ENCODE measurements at regions not wholly inside any gene's neighbourhood (a gene's known extent, or its start where the extent isn't known, plus 50 kb on each side); places are given as distances from the start of the nearest gene placed in this dataset.

DNA sequence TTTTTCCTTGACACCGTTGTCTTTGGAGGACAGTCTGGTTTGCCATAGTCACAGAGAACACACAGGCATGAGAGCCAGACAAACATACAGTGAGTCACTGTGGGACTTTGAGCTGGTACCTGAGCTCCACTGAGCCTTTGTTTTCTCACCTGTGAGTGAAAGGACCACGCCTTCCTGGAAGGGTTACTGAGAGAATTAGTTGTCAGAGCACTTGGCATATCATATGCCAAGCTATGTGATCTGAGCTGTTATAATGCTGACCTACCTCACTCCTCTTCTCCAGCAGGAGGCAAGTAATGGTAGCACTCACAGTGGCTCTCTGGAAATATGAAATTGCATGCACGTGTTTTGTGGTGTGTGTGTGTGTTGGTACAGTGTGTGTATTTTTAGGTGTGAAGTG lies 59.7 kb downstream of the CXCL12 start:
- H3K9ac ChIP-seq (replicated peaks in 1 of 4; ENCODE audit: extremely low read depth in 1 of 4, low read depth in 3 of 4, low read length in 3 of 4): no peak overlapping the region
- no peak overlapping the region for H2BK20ac ChIP-seq (ENCODE audit: low read length)
- no peak overlapping the region for H3K4me3 ChIP-seq (ENCODE audit: extremely low read depth in 1 of 4, insufficient read depth in 2 of 4, low read depth in 3 of 4, low read length in 4 of 4)
- no peak overlapping the region for H2BK15ac ChIP-seq (ENCODE audit: low read length)
- H4K8ac ChIP-seq (ENCODE audit: extremely low read depth, insufficient read depth, low read length): no peak overlapping the region
- H3K56ac ChIP-seq (replicated peaks; ENCODE audit: insufficient read length, low read depth, low read length): no peak overlapping the region
- H2AK5ac ChIP-seq (ENCODE audit: low read depth, low read length): no peak overlapping the region
- no peak overlapping the region for H3K27ac ChIP-seq (ENCODE audit: low read depth, low read length)
- ChIA-PET POLR2A (ENCODE audit: partially characterized antibody) (interaction anchor here (0.8 kb wide), 1 partner anchor 60 kb away, joined by 3 read pairs; no protein-coding TSS in a partner anchor), CTCF (ENCODE audit: partially characterized antibody) (interaction anchor here (0.8 to 2.6 kb wide), 11 partner anchors 10 to 554 kb away, joined by 3 to 15 read pairs (median 3); no protein-coding TSS in a partner anchor)
- DNase-seq (ENCODE audit: low read depth in 1 of 2, low spot score in 2 of 2) (peak in 1 of 2 experiments; percentile 14), FAIRE-seq (no peak)
- no peak overlapping the region for H4K5ac ChIP-seq (ENCODE audit: insufficient read length, low read depth, low read length)
- no peaks in the 10 kb centered on the region for H3K4me1 ChIP-seq (replicated peaks in 1 of 4; ENCODE audit: control insufficient read depth in 3 of 4, insufficient read depth in 4 of 4, low read length in 3 of 4)
- no peak overlapping the region for H4K91ac ChIP-seq (replicated peaks; ENCODE audit: insufficient read length, low read length)
- no peak overlapping the region for H2BK120ac ChIP-seq (replicated peaks; ENCODE audit: low read depth, low read length)
- H3K23me2 ChIP-seq (ENCODE audit: low read depth, low read length): no peaks in the 10 kb centered on the region
- H2AFZ ChIP-seq (ENCODE audit: low read length): no peak overlapping the region
- no peaks in the 10 kb centered on the region for H3K79me2 ChIP-seq (ENCODE audit: control insufficient read depth in 1 of 2, insufficient read depth in 2 of 2, low read length in 2 of 2)
- H3K18ac ChIP-seq (ENCODE audit: extremely low read depth, low read length): no peak overlapping the region
- H2BK5ac ChIP-seq (ENCODE audit: low read depth, low read length): no peak overlapping the region
- H4K20me1 ChIP-seq (replicated peaks in 1 of 2; ENCODE audit: control insufficient read depth in 1 of 2, insufficient read depth in 2 of 2, low read length in 2 of 2): peaks cover 0 to 2% of the 10 kb centered on the region in 2 experiments
- no peak overlapping the region for H3K14ac ChIP-seq (ENCODE audit: insufficient read length)
- H3K36me3 ChIP-seq (ENCODE audit: control insufficient read depth in 2 of 4, insufficient read depth in 4 of 4, low read length in 3 of 4): no peaks in the 10 kb centered on the region
- H3K4ac ChIP-seq (replicated peaks; ENCODE audit: insufficient read length, low read depth, low read length): no peak overlapping the region
- H3K4me2 ChIP-seq (ENCODE audit: insufficient read depth in 1 of 2, low read depth in 2 of 2, low read length in 2 of 2): no peak overlapping the region
- 96% methylated on average over 3 of the region's 3 CpGs; no CpG with 5 or more reads in 1 of the 2 experiments for WGBS, 2 experiments (ENCODE audit: extremely low coverage in 1 of 2, insufficient coverage in 1 of 2, insufficient read length in 1 of 2, insufficient replicate concordance in 2 of 2, low coverage in 1 of 2, low lambda C conversion rate in 2 of 2, missing lambda C conversion rate in 1 of 2)
- H3K9me3 ChIP-seq (ENCODE audit: insufficient read depth in 2 of 2, low read depth in 1 of 2, low read length in 1 of 2): no peaks in the 10 kb centered on the region
- H2BK12ac ChIP-seq (ENCODE audit: low read depth, low read length): no peak overlapping the region
- no peaks in the 10 kb centered on the region for H3K79me1 ChIP-seq (ENCODE audit: low read depth, low read length)
- H3K27me3 ChIP-seq (replicated peaks in 1 of 4; ENCODE audit: control insufficient read depth in 3 of 4, extremely low read depth in 1 of 4, insufficient read depth in 3 of 4, low read length in 3 of 4): no peaks in the 10 kb centered on the region
- no peak overlapping the region for H3K23ac ChIP-seq (ENCODE audit: insufficient read length)
- TF ChIP-seq RBBP5 (IDR thresholded peaks at IDR 0.05; ENCODE audit: borderline replicate concordance, low read depth, low read length) (no peak), SP2 (IDR thresholded peaks at IDR 0.05; ENCODE audit: low read length) (no peak), HDAC2 (IDR thresholded peaks at IDR 0.05; ENCODE audit: borderline replicate concordance in 1 of 2, low read depth in 2 of 2, low read length in 2 of 2) (no peak), SIN3A (conservative IDR thresholded peaks at IDR 0.05 in 1 of 2, IDR thresholded peaks at IDR 0.05 in 1 of 2; ENCODE audit: low read depth in 1 of 2, low read length in 2 of 2) (no peak), KDM5A (IDR thresholded peaks at IDR 0.05; ENCODE audit: low read length) (no peak), HDAC6 (IDR thresholded peaks at IDR 0.05; ENCODE audit: low read depth, low read length) (no peak), RFX5 (IDR thresholded peaks at IDR 0.05; ENCODE audit: borderline replicate concordance, low read depth, low read length) (no peak), POLR2A (IDR thresholded peaks at IDR 0.05; ENCODE audit: control extremely low read depth in 1 of 2, low read depth in 2 of 2, low read length in 2 of 2) (no peak)

Measured in H1 (cell line).